HCT116 (cell line): ENCODE measurements at regions not wholly inside any gene's neighbourhood (a gene's known extent, or its start where the extent isn't known, plus 50 kb on each side); places are given as distances from the start of the nearest gene placed in this dataset.

Experiments
- ATAC-seq: fragments of 200-7000 bp; cut with Tn5 transposase; 2 replicates; pipeline ENCODE4 v1.9.1; 2020; ENCODE audit warnings: mild to moderate bottlenecking, moderate library complexity
- BruUV-seq: library from RNA; stranded (reverse); fragments of 400-500 nt; replicated peaks from 2 replicates; lab custom pipeline; 2021; lab: Mats Ljungman, UMichigan
- CTCF ChIA-PET: fragments of 300-600 bp; sonication (Branson Sonifier 250); formaldehyde crosslinking; loops from one replicate; lab custom pipeline; 2021; ENCODE audit warnings: antibody characterized with exemption; lab: Charles Lee
- POLR2A ChIA-PET: fragments of 300-600, 350-600 bp; sonication (Branson Sonifier 250); formaldehyde crosslinking; loops from one replicate; lab custom pipeline; 2021; ENCODE audit warnings: antibody characterized with exemption; lab: Charles Lee
- RAD21 ChIA-PET, 2 experiments: fragments of 300-600 bp; sonication (Branson Sonifier 250); formaldehyde crosslinking; loops; one replicate each; lab custom pipeline; 2023; ENCODE audit warnings: low total read pairs in 2 of 2; ENCODE audit not compliant: uncharacterized antibody in 2 of 2, unreplicated experiment in 2 of 2, low non-redundant PET in 1 of 2; lab: Charles Lee
- DNase-seq: peaks from one replicate; pipeline ENCODE4 v3.0.0-alpha.2; 2010; ENCODE audit warnings: low read depth, low spot score
- H2AFZ ChIP-seq: fragments of 200-600 bp; shearing (Covaris generic), sonication (generic); 2 replicates; pipeline ENCODE4 v1.6.1; 2017; ENCODE audit warnings: low read depth, mixed run types, mixed read lengths, antibody characterized with exemption, low read length; ENCODE audit not compliant: poor library complexity, severe bottlenecking
- H3K27ac ChIP-seq: 2 replicates; pipeline ENCODE4 v1.5.1; 2012; ENCODE audit warnings: low read depth, low read length
- H3K27me3 ChIP-seq: fragments of 200-600 bp; sonication (generic); 2 replicates; pipeline ENCODE4 v1.6.1; 2016; ENCODE audit warnings: mixed run types, low read length, mixed read lengths; ENCODE audit not compliant: insufficient read depth
- H3K36me3 ChIP-seq, 2 experiments: fragments of 200-500 bp in 1 of 2; fragments of 200-600 bp in 1 of 2; sonication (Bioruptor generic) in 1 of 2; sonication (generic) in 1 of 2; 2 replicates each; pipeline versions ENCODE4 v1.5.1 to v1.6.1; 2014 to 2016; ENCODE audit warnings: low read length in 2 of 2, inconsistent platforms in 1 of 2, mixed read lengths in 1 of 2, mixed run types in 1 of 2; ENCODE audit not compliant: insufficient read depth in 2 of 2, control insufficient read depth in 1 of 2
- H3K4me1 ChIP-seq, 2 experiments: fragments of 200-600 bp in 1 of 2; sonication (generic) in 1 of 2; 2 replicates each; pipeline versions ENCODE4 v1.5.1 to v1.6.1; 2012 to 2017; ENCODE audit warnings: low read length in 2 of 2, inconsistent platforms in 1 of 2, mild to moderate bottlenecking in 1 of 2, mixed read lengths in 1 of 2, mixed run types in 1 of 2, moderate library complexity in 1 of 2; ENCODE audit not compliant: insufficient read depth in 2 of 2, control insufficient read depth in 1 of 2
- H3K4me2 ChIP-seq: fragments of 200-600 bp; sonication (generic); 2 replicates; pipeline ENCODE4 v1.6.1; 2017; ENCODE audit warnings: mixed run types, low read length, mixed read lengths
- H3K4me3 ChIP-seq, 2 experiments: fragments of 200-600 bp in 1 of 2; sonication (generic) in 1 of 2; replicated peaks in 1 of 2; 2 replicates each; pipeline ENCODE4 v1.5.1; 2011 to 2016; ENCODE audit warnings: low read length in 2 of 2, control low read depth in 1 of 2, low read depth in 1 of 2, mild to moderate bottlenecking in 1 of 2, mixed read lengths in 1 of 2, mixed run types in 1 of 2
- H3K79me2 ChIP-seq: fragments of 200-600 bp; sonication (generic); 2 replicates; pipeline ENCODE4 v1.6.1; 2017; ENCODE audit warnings: mild to moderate bottlenecking, mixed run types, low read length, moderate library complexity, mixed read lengths; ENCODE audit not compliant: insufficient read depth
- H3K9ac ChIP-seq: fragments of 200-600 bp; sonication (generic); 2 replicates; pipeline ENCODE4 v1.6.1; 2016; ENCODE audit warnings: low read length, mixed read lengths
- H3K9me2 ChIP-seq: fragments of 200-600 bp; sonication (generic), shearing (Covaris generic); 2 replicates; pipeline ENCODE4 v1.6.1; 2017; ENCODE audit warnings: mixed run types, mild to moderate bottlenecking, moderate library complexity; ENCODE audit not compliant: insufficient read depth
- H3K9me3 ChIP-seq, 2 experiments: fragments of 200-500 bp in 1 of 2; fragments of 200-600 bp in 1 of 2; sonication (Bioruptor generic) in 1 of 2; sonication (generic) in 1 of 2; 2 replicates each; pipeline ENCODE4 v1.6.1; 2014 to 2017; ENCODE audit warnings: low read length in 2 of 2, mixed read lengths in 2 of 2, inconsistent platforms in 1 of 2, low read depth in 1 of 2, mild to moderate bottlenecking in 1 of 2, mixed run types in 1 of 2, moderate library complexity in 1 of 2; ENCODE audit not compliant: control insufficient read depth in 1 of 2, insufficient read depth in 1 of 2
- H4K20me1 ChIP-seq: fragments of 200-600 bp; sonication (generic), shearing (Covaris generic); 2 replicates; pipeline ENCODE4 v1.6.1; 2017; ENCODE audit warnings: mixed run types, mild to moderate bottlenecking, moderate library complexity; ENCODE audit not compliant: insufficient read depth
- CBX3 ChIP-seq: IDR thresholded peaks from 2 replicates; pipeline ENCODE4 v1.6.1; 2012; ENCODE audit warnings: low read depth
- EGR1 ChIP-seq: IDR thresholded peaks from 2 replicates; pipeline ENCODE4 v1.6.1; 2012; ENCODE audit warnings: low read depth
- ELF1 ChIP-seq: IDR thresholded peaks from 2 replicates; pipeline ENCODE4 v1.6.1; 2012; ENCODE audit warnings: low read depth, borderline replicate concordance
- EZH2 ChIP-seq: fragments of 200-600 bp; sonication (generic); IDR thresholded peaks from 2 replicates; pipeline ENCODE4 v1.6.1; 2017; ENCODE audit warnings: antibody characterized with exemption, mixed run types
- EZH2phosphoT487 ChIP-seq: fragments of 200-600 bp; IDR thresholded peaks from 2 replicates; pipeline ENCODE4 v1.6.1; 2018; ENCODE audit warnings: antibody characterized with exemption, borderline replicate concordance
- JUND ChIP-seq: IDR thresholded peaks from 2 replicates; pipeline ENCODE4 v1.6.1; 2012
- POLR2A ChIP-seq: IDR thresholded peaks from 2 replicates; pipeline ENCODE4 v1.7.0; 2011; ENCODE audit warnings: borderline replicate concordance; ENCODE audit not compliant: insufficient read depth, insufficient read length; ENCODE audit errors: extremely low read depth
- RAD21 ChIP-seq: IDR thresholded peaks from 2 replicates; pipeline ENCODE4 v1.6.1; 2012; ENCODE audit warnings: low read depth, mild to moderate bottlenecking
- SP1 ChIP-seq: IDR thresholded peaks from 2 replicates; pipeline ENCODE4 v1.6.1; 2012; ENCODE audit warnings: low read depth
- SRF ChIP-seq: IDR thresholded peaks from 2 replicates; pipeline ENCODE4 v1.6.1; 2012; ENCODE audit warnings: low read depth
- TCF7L2 ChIP-seq: IDR thresholded peaks from 2 replicates; pipeline ENCODE4 v1.7.0; 2011; ENCODE audit warnings: borderline replicate concordance, inconsistent platforms; ENCODE audit not compliant: insufficient read depth, insufficient read length; ENCODE audit errors: extremely low read depth
- intact Hi-C: fragments of 100-400 bp; cut with micrococcal nuclease; formaldehyde crosslinking; loops from 2 replicates; pipeline ENCODE4 v1.10.0; 2022
- TF ChIP-seq, protein P1 (sequence below): IDR thresholded peaks from 2 replicates; pipeline ENCODE4 v1.6.1; 2012
- TF ChIP-seq, protein P2 (sequence below): IDR thresholded peaks from 2 replicates; pipeline ENCODE4 v1.6.1; 2012
- TF ChIP-seq, protein P3 (sequence below), 3 experiments: fragments of 200-600 bp in 1 of 3; sonication (generic) in 1 of 3; IDR thresholded peaks in 2 of 3; conservative IDR thresholded peaks in 1 of 3; 2 replicates each; pipeline ENCODE4 v1.5.1; 2012 to 2017; ENCODE audit warnings: low read depth in 2 of 3, low read length in 2 of 3, antibody characterized with exemption in 1 of 3, borderline replicate concordance in 1 of 3, control low read depth in 1 of 3, mild to moderate bottlenecking in 1 of 3, mixed read lengths in 1 of 3, mixed run types in 1 of 3, moderate library complexity in 1 of 3; ENCODE audit not compliant: insufficient read depth in 1 of 3

- H3K27ac ChIP-seq = no peak overlapping the region
- CTCF ChIA-PET = no interaction called here
- H3K9ac ChIP-seq = no peak overlapping the region
- no peaks in the 10 kb centered on the region for H3K79me2 ChIP-seq
- intact Hi-C loops = no loop called here
- DNase-seq = no peak
- no peak for ATAC-seq
- H3K27me3 ChIP-seq = no peaks in the 10 kb centered on the region
- H3K9me2 ChIP-seq = no peaks in the 10 kb centered on the region
- no peak overlapping the region for H3K4me3 ChIP-seq
- peaks cover 0 to 10% of the 10 kb centered on the region in 2 experiments; a peak in 2 of 4 replicates for H3K4me1 ChIP-seq
- TF ChIP-seq, protein P1, sequence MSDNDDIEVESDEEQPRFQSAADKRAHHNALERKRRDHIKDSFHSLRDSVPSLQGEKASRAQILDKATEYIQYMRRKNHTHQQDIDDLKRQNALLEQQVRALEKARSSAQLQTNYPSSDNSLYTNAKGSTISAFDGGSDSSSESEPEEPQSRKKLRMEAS = no peak
- no peak for TF ChIP-seq EZH2
- TF ChIP-seq TCF7L2 = no peak
- no peak for TF ChIP-seq RAD21
- TF ChIP-seq JUND = no peak
- no peak for TF ChIP-seq POLR2A
- no peak for TF ChIP-seq SRF
- TF ChIP-seq, protein P2, sequence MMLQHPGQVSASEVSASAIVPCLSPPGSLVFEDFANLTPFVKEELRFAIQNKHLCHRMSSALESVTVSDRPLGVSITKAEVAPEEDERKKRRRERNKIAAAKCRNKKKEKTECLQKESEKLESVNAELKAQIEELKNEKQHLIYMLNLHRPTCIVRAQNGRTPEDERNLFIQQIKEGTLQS = no peak
- TF ChIP-seq SP1 = no peak
- TF ChIP-seq, protein P3, sequence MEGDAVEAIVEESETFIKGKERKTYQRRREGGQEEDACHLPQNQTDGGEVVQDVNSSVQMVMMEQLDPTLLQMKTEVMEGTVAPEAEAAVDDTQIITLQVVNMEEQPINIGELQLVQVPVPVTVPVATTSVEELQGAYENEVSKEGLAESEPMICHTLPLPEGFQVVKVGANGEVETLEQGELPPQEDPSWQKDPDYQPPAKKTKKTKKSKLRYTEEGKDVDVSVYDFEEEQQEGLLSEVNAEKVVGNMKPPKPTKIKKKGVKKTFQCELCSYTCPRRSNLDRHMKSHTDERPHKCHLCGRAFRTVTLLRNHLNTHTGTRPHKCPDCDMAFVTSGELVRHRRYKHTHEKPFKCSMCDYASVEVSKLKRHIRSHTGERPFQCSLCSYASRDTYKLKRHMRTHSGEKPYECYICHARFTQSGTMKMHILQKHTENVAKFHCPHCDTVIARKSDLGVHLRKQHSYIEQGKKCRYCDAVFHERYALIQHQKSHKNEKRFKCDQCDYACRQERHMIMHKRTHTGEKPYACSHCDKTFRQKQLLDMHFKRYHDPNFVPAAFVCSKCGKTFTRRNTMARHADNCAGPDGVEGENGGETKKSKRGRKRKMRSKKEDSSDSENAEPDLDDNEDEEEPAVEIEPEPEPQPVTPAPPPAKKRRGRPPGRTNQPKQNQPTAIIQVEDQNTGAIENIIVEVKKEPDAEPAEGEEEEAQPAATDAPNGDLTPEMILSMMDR (IDR thresholded peaks at IDR 0.05 in 2 of 3, conservative IDR thresholded peaks at IDR 0.05 in 1 of 3; ENCODE audit: borderline replicate concordance in 1 of 3, insufficient read depth in 1 of 3, low read depth in 2 of 3, low read length in 2 of 3) = no peak
- no peak for TF ChIP-seq EGR1
- no peak for TF ChIP-seq ELF1
- no peak for TF ChIP-seq EZH2phosphoT487
- TF ChIP-seq CBX3 = no peak
- H4K20me1 ChIP-seq = no peaks in the 10 kb centered on the region
- no peaks in the 10 kb centered on the region for H3K9me3 ChIP-seq
- POLR2A ChIA-PET = no interaction called here
- BruUV-seq = no TSS peak
- no peaks in the 10 kb centered on the region for H3K36me3 ChIP-seq
- H3K4me2 ChIP-seq = no peak overlapping the region
- RAD21 ChIA-PET = no interaction called here
- no peak overlapping the region for H2AFZ ChIP-seq
Measured at GRCh38 chr5:88956416-88956815, 73.4 kb upstream of the MEF2C start.
